NT2/D1 (cell line): ENCODE measurements at regions not wholly inside any gene's neighbourhood (a gene's known extent, or its start where the extent isn't known, plus 50 kb on each side); places are given as distances from the start of the nearest gene placed in this dataset.
"Not testable (repeated sequence)": the region's sequence is repeated elsewhere in the genome, so short reads cannot be mapped to it uniquely, and the experiment has no call there.

Experiments used
- DNase-seq: peaks from one replicate; pipeline ENCODE4 v3.0.0-alpha.2; 2011; ENCODE audit warnings: low read depth, low spot score
- H3K27me3 ChIP-seq: 2 replicates; pipeline ENCODE4 v1.6.0; 2011; ENCODE audit warnings: mild to moderate bottlenecking; ENCODE audit not compliant: insufficient read length, insufficient read depth
- H3K36me3 ChIP-seq: 2 replicates; pipeline ENCODE4 v1.6.1; 2011; ENCODE audit warnings: mild to moderate bottlenecking, low read length, mixed read lengths; ENCODE audit not compliant: insufficient read depth, insufficient read length
- H3K4me1 ChIP-seq: 2 replicates; pipeline ENCODE4 v1.5.1; 2011; ENCODE audit not compliant: insufficient read depth, insufficient read length
- H3K4me3 ChIP-seq: 2 replicates; pipeline ENCODE4 v1.5.1; 2011; ENCODE audit warnings: low read depth; ENCODE audit not compliant: insufficient read length
- H3K9ac ChIP-seq: 2 replicates; pipeline ENCODE4 v1.6.0; 2011; ENCODE audit warnings: low read depth; ENCODE audit not compliant: insufficient read length
- H3K9me3 ChIP-seq: 2 replicates; pipeline ENCODE4 v1.5.1; 2011; ENCODE audit warnings: mild to moderate bottlenecking, low read length; ENCODE audit not compliant: insufficient read depth
- SUZ12 ChIP-seq: IDR thresholded peaks from 2 replicates; pipeline ENCODE4 v1.6.1; 2011; ENCODE audit not compliant: insufficient read length, insufficient read depth; ENCODE audit errors: extremely low read depth
- YY1 ChIP-seq: IDR thresholded peaks from 2 replicates; pipeline ENCODE4 v1.6.1; 2011; ENCODE audit not compliant: insufficient read length, insufficient read depth
- ZNF274 ChIP-seq: IDR thresholded peaks from 2 replicates; pipeline ENCODE4 v1.6.1; 2011; ENCODE audit warnings: mild to moderate bottlenecking, low read depth, low read length

DNA sequence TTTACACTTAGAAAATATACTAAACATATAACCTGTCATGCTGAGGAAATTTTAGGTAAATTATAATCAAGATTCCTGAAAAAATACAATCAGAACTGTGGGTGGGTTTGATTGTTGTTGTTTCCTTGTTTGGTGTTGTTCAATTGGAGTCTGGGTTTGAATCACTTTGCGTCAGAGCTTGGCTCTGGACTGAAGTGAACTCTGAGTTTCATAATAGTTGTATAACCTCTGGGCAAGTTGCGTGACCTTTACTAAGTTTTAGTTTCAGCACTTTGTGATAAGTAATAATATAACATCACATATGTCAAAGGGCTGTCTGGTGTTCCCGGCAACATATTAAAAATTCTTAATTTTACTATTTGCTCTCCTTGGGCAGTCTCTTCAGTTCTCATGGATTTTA is 758.1 kb downstream of the RAPGEF2 start:
- no peak for DNase-seq
- TF ChIP-seq ZNF274 (no peak), SUZ12 (no peak), YY1 (no peak)
- Histone ChIP-seq H3K27me3 (no peaks in the 10 kb centered on the region), H3K4me3 (no peak overlapping the region), H3K4me1 (no peaks in the 10 kb centered on the region), H3K9me3 (no peaks in the 10 kb centered on the region), H3K9ac (no peak overlapping the region), H3K36me3 (no peaks in the 10 kb centered on the region)

DNA sequence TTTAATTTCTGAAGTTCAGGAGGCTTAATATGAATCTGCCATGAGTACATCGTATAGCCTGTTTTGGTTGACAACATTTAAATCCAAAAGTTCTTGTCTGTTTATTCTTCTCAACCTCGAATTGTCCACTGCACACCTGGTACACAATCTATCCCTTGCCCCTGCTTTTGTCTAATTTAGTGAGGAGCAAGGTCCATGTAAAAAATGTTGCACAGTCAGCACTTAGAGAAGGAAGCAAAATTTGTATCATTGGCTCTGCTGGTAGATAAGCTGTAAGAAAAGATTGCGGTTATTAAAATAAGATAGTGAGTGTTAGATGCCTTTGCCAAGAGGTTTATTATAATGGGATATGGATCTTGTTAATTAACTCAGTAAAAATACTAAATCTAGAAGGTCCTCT is 761.5 kb downstream of the RAPGEF2 start:
- DNase-seq: no peak
- H3K9me3 ChIP-seq: no peaks in the 10 kb centered on the region
- H3K27me3 ChIP-seq: no peaks in the 10 kb centered on the region
- no peaks in the 10 kb centered on the region for H3K36me3 ChIP-seq
- no peak for TF ChIP-seq ZNF274
- TF ChIP-seq YY1: no peak
- TF ChIP-seq SUZ12: no peak
- H3K9ac ChIP-seq: no peak overlapping the region
- H3K4me1 ChIP-seq: no peaks in the 10 kb centered on the region
- H3K4me3 ChIP-seq: no peak overlapping the region

DNA sequence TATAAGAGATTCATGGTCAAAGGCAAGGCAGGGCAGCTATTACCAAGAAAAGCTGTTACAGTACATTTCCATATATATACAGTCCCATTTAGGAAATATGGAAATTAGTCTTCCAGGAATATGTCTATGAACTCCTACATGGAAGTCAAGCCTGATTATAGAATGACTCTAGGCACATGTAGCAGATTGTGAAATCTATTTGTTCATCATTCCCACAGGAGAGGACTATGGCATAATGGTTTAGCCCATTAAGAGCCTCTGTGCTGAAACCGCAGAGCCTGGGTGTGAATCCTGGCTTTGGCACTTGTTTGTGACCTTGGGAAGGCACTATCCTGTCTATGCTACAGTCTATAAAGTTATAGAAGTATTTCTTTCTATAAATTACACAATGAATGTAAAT is 764.8 kb downstream of the RAPGEF2 start:
- Histone ChIP-seq H3K36me3 (no peaks in the 10 kb centered on the region), H3K9ac (no peak overlapping the region), H3K9me3 (no peaks in the 10 kb centered on the region), H3K27me3 (no peaks in the 10 kb centered on the region), H3K4me1 (no peaks in the 10 kb centered on the region), H3K4me3 (no peak overlapping the region)
- no peak for DNase-seq
- no peak for TF ChIP-seq YY1
- TF ChIP-seq SUZ12: no peak
- no peak for TF ChIP-seq ZNF274

DNA sequence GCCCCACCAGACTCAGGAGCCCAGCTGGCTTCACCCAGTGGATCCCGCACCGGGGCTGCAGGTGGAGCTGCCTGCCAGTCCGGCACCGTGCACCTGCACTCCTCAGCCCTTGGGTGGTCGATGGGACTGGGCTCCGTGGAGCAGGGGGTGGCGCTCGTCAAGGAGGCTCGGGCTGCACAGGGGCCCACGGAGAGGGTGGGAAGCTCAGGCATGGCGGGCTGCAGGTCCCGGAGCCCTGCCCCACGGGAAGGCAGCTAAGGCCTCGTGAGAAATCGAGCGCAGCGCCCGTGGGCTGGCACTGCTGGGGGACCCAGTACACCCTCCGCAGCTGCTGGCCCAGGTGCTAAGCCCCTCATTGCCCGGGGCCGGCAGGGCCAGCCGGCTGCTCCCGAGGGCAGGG is 766.1 kb downstream of the RAPGEF2 start:
- DNase-seq, H3K27me3 ChIP-seq, H3K4me3 ChIP-seq, H3K4me1 ChIP-seq, H3K9ac ChIP-seq, H3K9me3 ChIP-seq, H3K36me3 ChIP-seq: not testable (repeated sequence)

DNA sequence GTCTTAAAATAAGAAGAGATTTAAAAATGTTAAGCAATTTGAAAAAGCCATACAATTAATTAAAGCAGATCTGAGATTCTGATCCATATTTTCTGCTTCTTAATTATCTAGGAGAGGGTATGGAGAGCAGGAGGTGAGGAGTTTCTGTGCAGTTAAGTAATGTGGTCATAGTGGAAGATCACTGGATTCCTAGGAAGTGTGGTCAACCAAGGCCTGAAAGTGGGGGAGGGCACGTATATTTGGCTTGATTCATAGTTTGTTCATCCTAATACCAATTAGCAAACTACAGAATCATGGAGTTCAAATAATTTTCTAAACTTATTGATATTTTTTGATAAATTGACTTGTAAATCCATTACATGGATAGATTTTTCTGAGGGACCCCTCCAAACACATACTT is 768.3 kb downstream of the RAPGEF2 start:
- H3K9ac ChIP-seq: no peak overlapping the region
- DNase-seq: no peak
- no peaks in the 10 kb centered on the region for H3K36me3 ChIP-seq
- no peak overlapping the region for H3K4me3 ChIP-seq
- no peaks in the 10 kb centered on the region for H3K27me3 ChIP-seq
- no peaks in the 10 kb centered on the region for H3K4me1 ChIP-seq
- no peaks in the 10 kb centered on the region for H3K9me3 ChIP-seq
- TF ChIP-seq ZNF274 (no peak), SUZ12 (no peak), YY1 (no peak)

DNA sequence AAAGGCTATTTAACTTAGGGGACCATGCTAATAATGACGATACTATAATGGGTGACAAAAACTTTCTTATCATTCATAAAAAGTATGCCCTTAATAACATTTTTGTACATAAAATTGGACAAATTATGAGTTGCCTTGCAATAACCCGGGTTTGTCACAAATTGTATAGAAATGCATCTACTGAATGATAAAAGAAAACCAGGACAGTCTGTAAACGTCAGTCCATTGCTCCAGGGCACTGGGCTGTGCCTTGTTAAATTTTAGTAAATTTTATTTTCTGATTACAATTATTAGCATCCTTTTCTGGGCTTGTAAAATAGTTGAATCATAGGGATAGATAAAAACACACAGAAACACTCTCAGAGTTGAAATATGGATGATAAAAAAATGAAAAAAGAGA is 778.3 kb downstream of the RAPGEF2 start:
- Histone ChIP-seq H3K36me3 (no peaks in the 10 kb centered on the region), H3K9ac (no peak overlapping the region), H3K27me3 (no peaks in the 10 kb centered on the region), H3K4me3 (no peak overlapping the region), H3K4me1 (no peaks in the 10 kb centered on the region), H3K9me3 (no peaks in the 10 kb centered on the region)
- TF ChIP-seq SUZ12 (no peak), ZNF274 (no peak), YY1 (no peak)
- no peak for DNase-seq

DNA sequence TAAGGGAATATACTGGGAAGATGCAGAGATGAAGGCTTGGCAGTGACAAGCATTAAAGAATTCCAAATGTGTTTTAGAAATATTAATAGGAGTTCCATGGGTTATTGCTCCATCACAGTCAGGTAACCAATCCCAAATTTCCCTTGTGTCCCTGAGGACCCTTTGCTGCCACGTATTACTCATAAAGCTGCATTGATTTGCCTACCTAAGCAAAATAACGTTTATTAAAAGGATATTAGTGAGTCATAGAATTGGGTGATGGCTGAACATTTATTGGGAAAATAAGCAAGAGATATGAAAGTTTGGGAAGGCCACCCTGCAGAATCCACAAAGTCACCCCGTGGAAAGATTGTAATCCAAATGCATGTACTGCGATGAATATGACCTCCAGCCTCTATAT is 782.1 kb downstream of the RAPGEF2 start:
- H3K4me1 ChIP-seq: no peaks in the 10 kb centered on the region
- H3K27me3 ChIP-seq: no peaks in the 10 kb centered on the region
- no peaks in the 10 kb centered on the region for H3K36me3 ChIP-seq
- no peak for TF ChIP-seq YY1
- DNase-seq: no peak
- no peak overlapping the region for H3K9ac ChIP-seq
- no peaks in the 10 kb centered on the region for H3K9me3 ChIP-seq
- no peak overlapping the region for H3K4me3 ChIP-seq

DNA sequence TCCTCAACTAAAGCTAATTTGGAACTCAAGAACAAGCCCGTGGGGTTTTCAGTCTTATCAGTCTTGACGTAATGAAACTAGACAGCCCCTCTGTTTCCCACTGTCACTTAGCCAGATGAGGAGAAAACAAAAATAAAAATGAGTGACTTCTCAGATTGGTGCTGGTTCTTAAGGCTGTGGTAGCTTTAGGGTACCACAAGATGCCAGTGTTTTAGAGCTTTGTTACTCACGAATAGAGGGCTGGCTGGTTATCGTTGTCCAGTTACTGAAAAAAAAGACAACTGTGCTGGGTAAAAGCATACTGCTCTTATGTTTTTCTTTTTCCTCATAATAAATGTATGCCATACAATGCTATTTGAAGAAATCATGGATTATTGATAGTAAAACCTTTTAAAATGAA is 796.7 kb downstream of the RAPGEF2 start:
- no peak for TF ChIP-seq YY1
- no peak for TF ChIP-seq ZNF274
- no peak for TF ChIP-seq SUZ12
- Histone ChIP-seq H3K9ac (no peak overlapping the region), H3K4me1 (no peaks in the 10 kb centered on the region)

DNA sequence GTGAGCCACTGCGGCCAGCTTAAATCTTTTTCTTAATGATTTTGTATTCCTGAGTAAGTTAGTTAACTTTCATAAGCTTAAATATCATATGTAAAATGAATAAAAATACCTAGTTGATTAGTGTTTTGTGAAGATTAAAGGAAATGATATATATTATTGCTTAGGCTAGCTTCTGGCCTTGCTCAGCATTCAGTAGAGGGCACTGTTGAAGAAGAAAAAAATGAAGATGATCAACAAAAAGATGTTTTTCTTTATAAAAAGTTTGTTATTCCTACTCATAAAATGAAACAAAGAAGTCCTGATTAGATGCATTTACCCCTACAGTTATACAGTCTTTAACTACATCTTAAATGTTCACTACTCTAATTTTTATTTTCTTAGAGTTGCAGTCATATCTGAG is 797.7 kb downstream of the RAPGEF2 start:
- H3K36me3 ChIP-seq: no peaks in the 10 kb centered on the region
- H3K9me3 ChIP-seq: no peaks in the 10 kb centered on the region
- TF ChIP-seq ZNF274 (no peak), SUZ12 (no peak)
- H3K4me3 ChIP-seq: no peak overlapping the region
- H3K4me1 ChIP-seq: no peaks in the 10 kb centered on the region
- no peak for DNase-seq
- H3K27me3 ChIP-seq: no peaks in the 10 kb centered on the region
- H3K9ac ChIP-seq: no peak overlapping the region

More for the DNA sequence above, 796.7 kb downstream of the RAPGEF2 start:
- Histone ChIP-seq H3K36me3 (no peaks in the 10 kb centered on the region), H3K4me3 (no peak overlapping the region), H3K9me3 (no peaks in the 10 kb centered on the region), H3K27me3 (no peaks in the 10 kb centered on the region)
- no peak for DNase-seq
